Erythroblast (primary cell): ENCODE measurements at regions not wholly inside any gene's neighbourhood (a gene's known extent, or its start where the extent isn't known, plus 50 kb on each side); places are given as distances from the start of the nearest gene placed in this dataset.

Experiments used
- GATA1 ChIP-seq: IDR thresholded peaks from 2 replicates; pipeline ENCODE4 v1.6.1; 2011; ENCODE audit warnings: low read depth, mild to moderate bottlenecking, control low read depth, low read length, moderate library complexity
- POLR2A ChIP-seq: IDR thresholded peaks from 2 replicates; pipeline ENCODE4 v1.6.1; 2011; ENCODE audit warnings: mild to moderate bottlenecking, low read length

GRCh38 chr15:79172801-79173460, 82.4 kb upstream of the RASGRF1 start:
- TF ChIP-seq POLR2A: no peak
- TF ChIP-seq GATA1: no peak
